T47D (cell line): ENCODE measurements at regions not wholly inside any gene's neighbourhood (a gene's known extent, or its start where the extent isn't known, plus 50 kb on each side); places are given as distances from the start of the nearest gene placed in this dataset.

Source experiments
- DNase-seq, 2 experiments: peaks; one replicate each; pipeline versions ENCODE4 v3.0.0 to v3.0.0-alpha.2; 2011 to 2012; ENCODE audit warnings: low read depth in 1 of 2, low spot score in 1 of 2
- JUND ChIP-seq: IDR thresholded peaks from 2 replicates; pipeline ENCODE4 v1.6.1; 2012; ENCODE audit warnings: low read depth
- in situ Hi-C: cut with HindIII; loops from 2 replicates; pipeline ENCODE4 v1.10.0; 2016; ENCODE audit warnings: low sequenced_read_pairs, low pct_unique_long_range_greater_than_20kb

GRCh38 chr6:132244744-132245143 lies 156.5 kb downstream of the MOXD1 start:
- in situ Hi-C loops: no loop called here
- no peak for TF ChIP-seq JUND
- DNase-seq: no peak

GRCh38 chr6:132236744-132237143 lies 164.5 kb downstream of the MOXD1 start:
- in situ Hi-C loops: no loop called here
- no peak for TF ChIP-seq JUND
- DNase-seq: no peak

GRCh38 chr6:132236281-132236680 lies 165.0 kb downstream of the MOXD1 start:
- in situ Hi-C loops: no loop called here
- TF ChIP-seq JUND: no peak
- no peak for DNase-seq

- TF ChIP-seq JUND: no peak
- in situ Hi-C loops: no loop called here
- DNase-seq: no peak
Observed at GRCh38 chr6:132235596-132236280, 165.5 kb downstream of the MOXD1 start.

GRCh38 chr6:132234356-132234755 lies 166.9 kb downstream of the MOXD1 start:
- no peak for DNase-seq
- TF ChIP-seq JUND: no peak
- in situ Hi-C loops: no loop called here

GRCh38 chr6:132231121-132231884 lies 170.0 kb downstream of the MOXD1 start:
- no peak for DNase-seq
- in situ Hi-C loops: no loop called here
- no peak for TF ChIP-seq JUND

GRCh38 chr6:132228894-132229293 lies 172.4 kb downstream of the MOXD1 start:
- no peak for DNase-seq
- TF ChIP-seq JUND: no peak
- in situ Hi-C loops: no loop called here

- in situ Hi-C loops: no loop called here
- no peak for DNase-seq
- no peak for TF ChIP-seq JUND
Observed at GRCh38 chr6:132227904-132228303, 173.4 kb downstream of the MOXD1 start.

- in situ Hi-C loops: no loop called here
- no peak for TF ChIP-seq JUND
- DNase-seq: no peak
Observed at GRCh38 chr6:132224943-132225342, 176.3 kb downstream of the MOXD1 start.

- no peak for DNase-seq
- no peak for TF ChIP-seq JUND
- in situ Hi-C loops: no loop called here
Observed at GRCh38 chr6:132220800-132221199, 180.5 kb downstream of the MOXD1 start.

GRCh38 chr6:132219901-132220300 lies 181.4 kb downstream of the MOXD1 start:
- no peak for TF ChIP-seq JUND
- in situ Hi-C loops: no loop called here
- no peak for DNase-seq

- in situ Hi-C loops: no loop called here
- no peak for TF ChIP-seq JUND
- DNase-seq: peak in 1 of 2 experiments; percentile 24
Observed at GRCh38 chr6:132218059-132218696, 183.1 kb downstream of the MOXD1 start.

GRCh38 chr6:132215805-132216204 lies 185.5 kb downstream of the MOXD1 start:
- TF ChIP-seq JUND: no peak
- DNase-seq: no peak
- in situ Hi-C loops: no loop called here

- in situ Hi-C loops: no loop called here
- TF ChIP-seq JUND: no peak
- no peak for DNase-seq
Observed at GRCh38 chr6:132214716-132215115, 186.6 kb downstream of the MOXD1 start.
